ENCODE measurements at regions not wholly inside any gene's neighbourhood (a gene's known extent, or its start where the extent isn't known, plus 50 kb on each side); places are given as distances from the start of the nearest gene placed in this dataset.

DNA sequence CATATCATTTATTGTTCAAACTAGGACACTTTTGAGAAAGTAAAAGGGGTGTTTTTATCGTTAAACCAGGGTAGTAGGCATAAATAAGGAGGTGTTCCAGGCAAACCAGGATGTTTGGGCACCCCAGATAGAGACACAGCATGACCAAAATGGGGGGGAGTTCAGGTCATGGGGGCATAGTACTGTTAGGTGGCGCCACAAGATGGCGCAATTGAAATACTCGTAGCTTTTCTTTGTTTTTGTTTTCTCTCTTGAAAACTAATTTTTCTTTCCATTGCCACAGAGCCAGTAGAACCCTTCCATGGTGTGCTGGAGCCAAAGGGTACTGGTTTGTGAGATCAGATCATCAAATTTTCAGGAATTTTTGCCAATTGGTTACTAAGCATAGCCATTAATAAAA, 283.4 kb downstream of the BCOR start:
- peak overlapping the region; percentile 69 for H3K27ac ChIP-seq
- peaks cover 24% of the 10 kb centered on the region for H3K4me1 ChIP-seq (ENCODE audit: insufficient read depth)
- no peak overlapping the region for H2AFZ ChIP-seq
- no peaks in the 10 kb centered on the region for H3K36me3 ChIP-seq (ENCODE audit: low read depth)
- H4K20me1 ChIP-seq (ENCODE audit: insufficient read depth), result no peaks in the 10 kb centered on the region
- peaks cover 4% of the 10 kb centered on the region; the same call in 1 of the 2 replicates for H3F3A ChIP-seq (ENCODE audit: insufficient read depth)
- peak; percentile 53 for DNase-seq
- H3K27me3 ChIP-seq (replicated peaks; ENCODE audit: insufficient read depth), result no peaks in the 10 kb centered on the region
- H3K4me3 ChIP-seq, result no peak overlapping the region
- H3K9ac ChIP-seq, result peak overlapping the region; percentile 59
- in situ Hi-C loops (cut with MboI), result no loop called here
- TF ChIP-seq EZH2 (IDR thresholded peaks at IDR 0.05; ENCODE audit: insufficient read depth, poor library complexity, severe bottlenecking) (no peak), EZH2phosphoT487 (IDR thresholded peaks at IDR 0.05; ENCODE audit: insufficient read depth, low read depth) (no peak)
- H3K4me2 ChIP-seq (ENCODE audit: unreplicated experiment), result peak overlapping the region; percentile 44
- WGBS, 2 experiments (ENCODE audit: low coverage in 1 of 2, low lambda C conversion rate in 2 of 2, missing lambda C conversion rate in 2 of 2), result 35 to 38% methylated on average over 3 to 4 of the region's 4 CpGs
- H3K9me3 ChIP-seq (ENCODE audit: low read depth), result no peaks in the 10 kb centered on the region
- no peaks in the 10 kb centered on the region for H3K79me2 ChIP-seq (ENCODE audit: insufficient read depth)
- H3K9me2 ChIP-seq (ENCODE audit: insufficient read depth), result no peaks in the 10 kb centered on the region

DNA sequence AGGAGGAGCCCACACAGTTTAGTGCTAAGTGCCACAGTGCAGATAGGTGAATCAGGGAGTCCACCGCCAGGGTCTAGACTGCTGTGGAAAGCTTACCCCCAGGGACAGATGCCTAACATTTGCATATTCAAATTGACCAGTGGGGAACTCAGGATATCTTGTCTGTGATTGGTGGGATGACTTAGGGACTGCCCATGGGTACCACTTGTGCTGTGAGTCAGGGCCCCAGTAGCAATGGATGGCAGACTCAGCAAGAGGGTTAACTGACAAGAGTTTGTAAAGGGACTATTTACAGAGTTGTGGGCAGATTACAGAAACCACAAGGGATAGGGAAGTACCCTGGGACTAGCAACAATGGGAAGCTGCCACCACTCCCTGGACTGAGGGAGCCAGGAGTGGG, 282.1 kb downstream of the BCOR start:
- H3K9ac ChIP-seq, result no peak overlapping the region
- no peaks in the 10 kb centered on the region for H4K20me1 ChIP-seq (ENCODE audit: insufficient read depth)
- in situ Hi-C loops (cut with MboI), result no loop called here
- no peak overlapping the region for H3K4me2 ChIP-seq (ENCODE audit: unreplicated experiment)
- peaks cover 4% of the 10 kb centered on the region; the same call in 1 of the 2 replicates for H3F3A ChIP-seq (ENCODE audit: insufficient read depth)
- no peak for DNase-seq
- no peaks in the 10 kb centered on the region for H3K9me3 ChIP-seq (ENCODE audit: low read depth)
- no peaks in the 10 kb centered on the region for H3K9me2 ChIP-seq (ENCODE audit: insufficient read depth)
- H3K27ac ChIP-seq, result no peak overlapping the region
- no peak overlapping the region for H3K4me3 ChIP-seq
- TF ChIP-seq EZH2phosphoT487 (IDR thresholded peaks at IDR 0.05; ENCODE audit: insufficient read depth, low read depth), result no peak
- no peak for TF ChIP-seq EZH2 (IDR thresholded peaks at IDR 0.05; ENCODE audit: insufficient read depth, poor library complexity, severe bottlenecking)
- H3K27me3 ChIP-seq (replicated peaks; ENCODE audit: insufficient read depth), result no peaks in the 10 kb centered on the region
- no peaks in the 10 kb centered on the region for H3K79me2 ChIP-seq (ENCODE audit: insufficient read depth)
- no peaks in the 10 kb centered on the region for H3K36me3 ChIP-seq (ENCODE audit: low read depth)
- H2AFZ ChIP-seq, result no peak overlapping the region
- peaks cover 20% of the 10 kb centered on the region for H3K4me1 ChIP-seq (ENCODE audit: insufficient read depth)
- 90 to 92% methylated on average over 1 of the region's 1 CpG for WGBS, 2 experiments (ENCODE audit: low coverage in 1 of 2, low lambda C conversion rate in 2 of 2, missing lambda C conversion rate in 2 of 2)

DNA sequence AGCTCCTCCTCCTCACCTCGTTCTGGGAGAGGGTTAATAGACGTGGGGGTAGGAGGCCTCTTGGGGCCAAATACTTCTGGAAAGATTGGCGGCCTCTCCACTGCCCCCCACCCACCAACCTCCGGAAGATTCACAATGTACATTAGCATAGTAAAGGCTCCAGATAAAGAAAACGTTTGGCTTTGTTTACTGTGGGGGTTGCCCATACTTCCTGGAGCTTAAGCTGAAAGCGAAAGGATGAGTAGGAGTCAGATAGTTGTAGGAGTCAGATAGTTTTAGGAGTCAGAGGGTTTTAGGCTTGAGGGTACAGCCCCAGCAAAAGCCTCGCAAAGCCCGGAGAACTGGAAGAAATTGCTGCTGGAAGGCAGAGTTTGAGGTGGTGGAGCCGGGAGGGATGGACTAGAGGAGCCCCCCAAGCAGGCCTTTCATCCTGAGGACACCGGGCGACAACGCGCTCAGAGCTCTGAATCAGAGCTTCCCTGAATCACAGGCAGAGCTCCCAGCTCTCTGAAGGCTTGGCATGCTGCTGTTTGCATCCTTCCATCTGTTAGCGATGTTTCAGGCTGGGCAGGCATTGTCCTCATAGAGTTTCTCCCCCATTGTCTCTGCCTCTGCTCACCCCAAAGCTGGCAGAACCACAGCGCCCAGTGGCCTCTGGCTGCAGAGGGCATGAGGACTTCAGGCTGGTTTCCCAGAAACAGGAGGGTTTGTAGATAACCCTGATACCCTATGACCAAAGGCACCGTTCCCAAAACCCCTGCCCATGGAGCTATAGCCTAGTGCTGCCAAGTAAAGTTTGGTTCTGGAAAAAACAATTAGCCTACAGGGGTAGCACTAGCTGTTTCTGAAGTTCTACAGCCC, 280.7 kb downstream of the BCOR start:
- H3K9ac ChIP-seq, result peak overlapping the region; percentile 77
- H3F3A ChIP-seq (ENCODE audit: insufficient read depth), result peaks cover 4% of the 10 kb centered on the region; the same call in 1 of the 2 replicates
- no peaks in the 10 kb centered on the region for H3K9me2 ChIP-seq (ENCODE audit: insufficient read depth)
- peaks cover 20% of the 10 kb centered on the region for H3K4me1 ChIP-seq (ENCODE audit: insufficient read depth)
- no peaks in the 10 kb centered on the region for H4K20me1 ChIP-seq (ENCODE audit: insufficient read depth)
- peak overlapping the region; percentile 77 for H3K27ac ChIP-seq
- no peaks in the 10 kb centered on the region for H3K27me3 ChIP-seq (replicated peaks; ENCODE audit: insufficient read depth)
- no peaks in the 10 kb centered on the region for H3K36me3 ChIP-seq (ENCODE audit: low read depth)
- peak; percentile 81 for DNase-seq
- H3K9me3 ChIP-seq (ENCODE audit: low read depth), result no peaks in the 10 kb centered on the region
- WGBS, 2 experiments (ENCODE audit: low coverage in 1 of 2, low lambda C conversion rate in 2 of 2, missing lambda C conversion rate in 2 of 2), result 11 to 17% methylated on average over 14 to 16 of the region's 16 CpGs
- H3K4me2 ChIP-seq (ENCODE audit: unreplicated experiment), result peak overlapping the region; percentile 85
- H3K4me3 ChIP-seq, result peak overlapping the region; percentile 73
- H2AFZ ChIP-seq, result peak overlapping the region; percentile 86
- no peaks in the 10 kb centered on the region for H3K79me2 ChIP-seq (ENCODE audit: insufficient read depth)
- in situ Hi-C loops (cut with MboI), result no loop called here
- TF ChIP-seq EZH2 (IDR thresholded peaks at IDR 0.05; ENCODE audit: insufficient read depth, poor library complexity, severe bottlenecking) (no peak), EZH2phosphoT487 (IDR thresholded peaks at IDR 0.05; ENCODE audit: insufficient read depth, low read depth) (no peak)

DNA sequence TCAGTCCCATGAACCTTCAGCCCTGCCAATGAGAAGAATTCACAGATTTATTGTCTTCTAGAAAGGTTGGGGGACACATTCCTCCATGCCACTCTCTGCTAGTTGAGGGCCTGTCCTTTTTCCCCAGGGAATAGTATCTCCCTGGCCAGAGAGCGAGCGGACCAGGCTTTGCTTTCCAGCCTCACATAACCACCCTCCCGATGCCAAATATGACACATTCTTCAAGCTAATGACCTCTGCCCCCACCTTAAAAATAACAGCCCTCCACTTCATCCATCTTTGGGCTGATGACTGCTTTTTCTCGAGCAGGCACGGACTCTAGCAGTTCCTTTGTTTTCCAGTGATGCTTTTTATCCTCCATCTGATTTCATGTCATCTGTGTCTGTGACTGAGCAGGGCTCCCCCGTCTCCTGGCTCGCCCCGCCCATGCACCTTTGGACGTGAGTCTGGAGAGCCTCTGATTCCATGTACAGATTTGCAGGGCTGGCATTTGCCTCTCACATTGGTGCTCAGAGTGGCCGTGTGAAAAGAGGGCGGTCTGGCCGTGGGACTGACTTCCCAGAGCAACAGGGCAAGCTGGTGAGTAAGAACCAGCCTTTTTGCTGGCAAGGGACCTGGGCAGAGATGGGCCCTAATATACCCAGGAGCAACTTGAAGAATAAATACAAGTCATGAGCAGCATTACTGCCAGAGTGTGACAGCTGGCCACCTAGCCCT, 279.8 kb downstream of the BCOR start:
- no peaks in the 10 kb centered on the region for H3K9me2 ChIP-seq (ENCODE audit: insufficient read depth)
- no peaks in the 10 kb centered on the region for H3K79me2 ChIP-seq (ENCODE audit: insufficient read depth)
- 74 to 85% methylated on average over 10 to 12 of the region's 12 CpGs for WGBS, 2 experiments (ENCODE audit: low coverage in 1 of 2, low lambda C conversion rate in 2 of 2, missing lambda C conversion rate in 2 of 2)
- TF ChIP-seq EZH2phosphoT487 (IDR thresholded peaks at IDR 0.05; ENCODE audit: insufficient read depth, low read depth), result no peak
- no peak for TF ChIP-seq EZH2 (IDR thresholded peaks at IDR 0.05; ENCODE audit: insufficient read depth, poor library complexity, severe bottlenecking)
- H3K9ac ChIP-seq, result no peak overlapping the region; the same call in 1 of the 2 replicates
- no peaks in the 10 kb centered on the region for H4K20me1 ChIP-seq (ENCODE audit: insufficient read depth)
- no peak overlapping the region for H2AFZ ChIP-seq
- no peaks in the 10 kb centered on the region for H3K27me3 ChIP-seq (replicated peaks; ENCODE audit: insufficient read depth)
- H3K36me3 ChIP-seq (ENCODE audit: low read depth), result no peaks in the 10 kb centered on the region
- H3K9me3 ChIP-seq (ENCODE audit: low read depth), result no peaks in the 10 kb centered on the region
- peaks cover 20% of the 10 kb centered on the region for H3K4me1 ChIP-seq (ENCODE audit: insufficient read depth)
- no peak for DNase-seq
- no peak overlapping the region for H3K4me3 ChIP-seq
- H3K4me2 ChIP-seq (ENCODE audit: unreplicated experiment), result no peak overlapping the region
- in situ Hi-C loops (cut with MboI), result no loop called here
- H3K27ac ChIP-seq, result peak overlapping the region; percentile 77
- peaks cover 4% of the 10 kb centered on the region; the same call in 1 of the 2 replicates for H3F3A ChIP-seq (ENCODE audit: insufficient read depth)
